ENCODE measurements at regions not wholly inside any gene's neighbourhood (a gene's known extent, or its start where the extent isn't known, plus 50 kb on each side); places are given as distances from the start of the nearest gene placed in this dataset.

- peak; percentile 51 for ATAC-seq
- DNase-seq, result no peak
- intact Hi-C loops (cut with DNase I), result no loop called here
- H3K27ac ChIP-seq, result no peak overlapping the region
- no peaks in the 10 kb centered on the region for H3K9me3 ChIP-seq
- TF ChIP-seq, protein P1, sequence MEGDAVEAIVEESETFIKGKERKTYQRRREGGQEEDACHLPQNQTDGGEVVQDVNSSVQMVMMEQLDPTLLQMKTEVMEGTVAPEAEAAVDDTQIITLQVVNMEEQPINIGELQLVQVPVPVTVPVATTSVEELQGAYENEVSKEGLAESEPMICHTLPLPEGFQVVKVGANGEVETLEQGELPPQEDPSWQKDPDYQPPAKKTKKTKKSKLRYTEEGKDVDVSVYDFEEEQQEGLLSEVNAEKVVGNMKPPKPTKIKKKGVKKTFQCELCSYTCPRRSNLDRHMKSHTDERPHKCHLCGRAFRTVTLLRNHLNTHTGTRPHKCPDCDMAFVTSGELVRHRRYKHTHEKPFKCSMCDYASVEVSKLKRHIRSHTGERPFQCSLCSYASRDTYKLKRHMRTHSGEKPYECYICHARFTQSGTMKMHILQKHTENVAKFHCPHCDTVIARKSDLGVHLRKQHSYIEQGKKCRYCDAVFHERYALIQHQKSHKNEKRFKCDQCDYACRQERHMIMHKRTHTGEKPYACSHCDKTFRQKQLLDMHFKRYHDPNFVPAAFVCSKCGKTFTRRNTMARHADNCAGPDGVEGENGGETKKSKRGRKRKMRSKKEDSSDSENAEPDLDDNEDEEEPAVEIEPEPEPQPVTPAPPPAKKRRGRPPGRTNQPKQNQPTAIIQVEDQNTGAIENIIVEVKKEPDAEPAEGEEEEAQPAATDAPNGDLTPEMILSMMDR (IDR thresholded peaks at IDR 0.05), result peak; percentile 55
- H3K36me3 ChIP-seq, result no peaks in the 10 kb centered on the region
- no peaks in the 10 kb centered on the region for H3K27me3 ChIP-seq
- no peak overlapping the region for H3K4me3 ChIP-seq
- no peaks in the 10 kb centered on the region for H3K4me1 ChIP-seq
These were observed 78.5 kb upstream of the TRDN start for GRCh38 chr6:123715006-123715863.

DNA sequence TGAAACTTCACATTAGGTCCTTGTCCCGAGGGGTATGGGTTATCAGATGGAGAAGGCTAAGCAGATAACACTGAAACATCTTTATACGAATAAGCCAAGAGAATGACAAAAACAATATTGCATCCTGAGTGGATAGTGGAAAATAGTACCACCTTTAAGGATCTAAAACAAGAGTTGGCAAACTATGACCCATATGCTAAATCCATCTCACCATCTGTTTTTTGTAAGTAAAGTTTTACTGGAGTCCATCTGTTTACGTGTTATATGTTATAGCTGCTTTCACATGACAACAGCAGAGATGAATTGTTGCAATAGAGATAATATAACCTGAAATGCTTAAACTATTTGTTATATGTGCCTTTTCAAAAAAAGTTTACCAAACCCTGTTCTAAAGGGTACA lies 76.1 kb upstream of the TRDN start:
- H3K36me3 ChIP-seq, result no peaks in the 10 kb centered on the region
- intact Hi-C loops (cut with DNase I), result no loop called here
- TF ChIP-seq, protein P1 (IDR thresholded peaks at IDR 0.05), result no peak

DNA sequence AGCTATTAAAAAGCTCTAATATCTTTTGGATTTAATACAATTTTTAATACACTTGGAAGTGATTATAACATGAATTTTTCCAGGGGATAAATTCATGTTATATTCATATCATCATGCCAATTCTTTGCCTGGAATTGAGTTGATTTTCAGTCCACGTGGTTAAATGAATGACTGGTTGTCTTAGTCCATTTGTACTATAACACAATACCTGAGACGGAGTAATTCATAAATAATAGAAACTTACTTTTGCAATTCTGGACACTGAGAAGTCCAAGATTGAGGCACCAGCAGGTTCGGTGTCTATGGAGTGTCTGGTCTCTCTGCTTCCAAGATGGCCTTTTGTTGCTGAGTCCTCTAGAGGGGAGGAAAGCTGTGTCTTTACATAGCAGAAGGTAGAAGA lies 66.2 kb upstream of the TRDN start:
- intact Hi-C loops (cut with DNase I), result loop anchor here (10.0 kb wide), 1 partner anchor 298 kb away; no protein-coding TSS in a partner anchor
- TF ChIP-seq, protein P1 (IDR thresholded peaks at IDR 0.05), result no peak
- no peaks in the 10 kb centered on the region for H3K4me1 ChIP-seq
- H3K4me3 ChIP-seq, result no peak overlapping the region
- ATAC-seq (no peak), DNase-seq (no peak)
- H3K36me3 ChIP-seq, result no peaks in the 10 kb centered on the region
- H3K9me3 ChIP-seq, result no peaks in the 10 kb centered on the region
- no peak overlapping the region for H3K27ac ChIP-seq
- H3K27me3 ChIP-seq, result no peaks in the 10 kb centered on the region

More for the DNA sequence above, 76.1 kb upstream of the TRDN start:
- DNase-seq (no peak), ATAC-seq (no peak)
- Histone ChIP-seq H3K4me1 (no peaks in the 10 kb centered on the region), H3K27ac (no peak overlapping the region), H3K9me3 (no peaks in the 10 kb centered on the region), H3K27me3 (no peaks in the 10 kb centered on the region), H3K4me3 (no peak overlapping the region)

GRCh38 chr6:123687864-123688263 lies 51.1 kb upstream of the TRDN start:
- Histone ChIP-seq H3K4me1 (no peaks in the 10 kb centered on the region), H3K27ac (no peak overlapping the region), H3K4me3 (no peak overlapping the region), H3K27me3 (no peaks in the 10 kb centered on the region), H3K9me3 (no peaks in the 10 kb centered on the region), H3K36me3 (no peaks in the 10 kb centered on the region)
- TF ChIP-seq, protein P1 (IDR thresholded peaks at IDR 0.05), result no peak
- ATAC-seq (no peak), DNase-seq (no peak)
- intact Hi-C loops (cut with DNase I), result no loop called here

All from upper lobe of right lung (tissue), 1 donor.